Body of pancreas (tissue), 4 donors: ENCODE measurements at regions not wholly inside any gene's neighbourhood (a gene's known extent, or its start where the extent isn't known, plus 50 kb on each side); places are given as distances from the start of the nearest gene placed in this dataset.

Experiments used
- ATAC-seq: fragments of 150-250 bp; one replicate; pipeline ENCODE4 v1.9.1; 2016
- DNase-seq, 4 donors: peaks; one replicate each; pipeline ENCODE4 v3.0.0-alpha.2; 2019
- H3K27ac ChIP-seq, 4 donors: fragments of 200-600 bp; sonication (generic); 1 replicate in 3 of 4; 2 replicates in 1 of 4; pipeline versions ENCODE4 v1.5.1 to v1.6.1; 2016 to 2019; ENCODE audit warnings: mild to moderate bottlenecking in 1 of 4, mixed read lengths in 1 of 4, moderate library complexity in 1 of 4
- H3K27me3 ChIP-seq, 2 donors: fragments of 200-600 bp; sonication (generic); one replicate each; pipeline ENCODE4 v1.6.0; 2016; ENCODE audit warnings: mild to moderate bottlenecking in 1 of 2
- H3K36me3 ChIP-seq, 2 donors: fragments of 200-600 bp; sonication (generic); replicated peaks in 1 of 2; 2 replicates each; pipeline ENCODE4 v1.5.1; 2016; ENCODE audit warnings: low read depth in 2 of 2; ENCODE audit not compliant: insufficient read depth in 1 of 2
- H3K4me1 ChIP-seq: fragments of 200-600 bp; sonication (generic); one replicate; pipeline ENCODE4 v1.6.0; 2016
- H3K4me3 ChIP-seq, 2 donors: fragments of 200-600 bp; sonication (generic); 1 replicate in 1 of 2; 2 replicates in 1 of 2; pipeline ENCODE4 v1.5.1; 2016 to 2019
- H3K9me3 ChIP-seq, 3 donors: fragments of 200-600 bp; sonication (generic); 1 replicate in 2 of 3; 2 replicates in 1 of 3; pipeline ENCODE4 v1.5.1; 2016
- POLR2A ChIP-seq, 3 donors: fragments of 450-650 bp; IDR thresholded peaks; one replicate each; pipeline ENCODE4 v1.6.1; 2016; ENCODE audit warnings: antibody characterized with exemption in 3 of 3, mild to moderate bottlenecking in 2 of 3
- WGBS, 2 donors: methylation state at CpG; one replicate each; pipeline ENCODE4 v1.1.5; 2017; 5-methylcytosine and 5-hydroxymethylcytosine counted together
- intact Hi-C: fragments of 100-400 bp; cut with DNase I; formaldehyde crosslinking; loops from one replicate; pipeline ENCODE4 v1.15.1; 2023
- TF ChIP-seq, protein P1 (sequence below), 7 experiments: fragments of 450-650 bp in 4 of 7; fragments of 200-600 bp in 3 of 7; sonication (generic) in 3 of 7; IDR thresholded peaks; one replicate each; pipeline ENCODE4 v1.5.1; 2016 to 2019; ENCODE audit warnings: antibody characterized with exemption in 7 of 7

DNA sequence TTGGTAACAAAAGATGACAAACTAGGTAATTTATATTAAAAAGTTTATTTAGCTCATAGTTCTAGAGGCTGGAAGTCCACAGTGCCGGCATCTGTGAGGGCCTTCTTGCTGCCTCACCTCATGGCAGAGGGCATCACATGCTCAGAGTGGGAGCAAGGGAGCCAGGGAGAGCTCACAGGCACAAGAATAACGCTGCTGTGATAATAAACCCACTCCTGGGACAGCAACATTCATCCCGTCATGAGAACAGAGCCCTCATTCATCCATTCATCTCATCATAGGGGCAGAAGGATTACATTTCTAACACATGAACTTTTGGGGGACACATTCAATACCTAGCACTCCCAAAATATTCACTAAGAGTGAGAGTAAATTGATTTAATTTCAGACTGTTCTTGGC is 170.6 kb upstream of the AKR1E2 start:
- WGBS, 2 donors = 66 to 67% methylated on average over 3 of the region's 3 CpGs
- Histone ChIP-seq H3K27ac (no peak overlapping the region), H3K36me3 (no peaks in the 10 kb centered on the region), H3K4me1 (no peaks in the 10 kb centered on the region), H3K27me3 (no peaks in the 10 kb centered on the region), H3K4me3 (no peak overlapping the region), H3K9me3 (no peaks in the 10 kb centered on the region)
- DNase-seq (no peak), ATAC-seq (no peak)
- no peak for TF ChIP-seq POLR2A (IDR thresholded peaks at IDR 0.05)
- TF ChIP-seq, protein P1, sequence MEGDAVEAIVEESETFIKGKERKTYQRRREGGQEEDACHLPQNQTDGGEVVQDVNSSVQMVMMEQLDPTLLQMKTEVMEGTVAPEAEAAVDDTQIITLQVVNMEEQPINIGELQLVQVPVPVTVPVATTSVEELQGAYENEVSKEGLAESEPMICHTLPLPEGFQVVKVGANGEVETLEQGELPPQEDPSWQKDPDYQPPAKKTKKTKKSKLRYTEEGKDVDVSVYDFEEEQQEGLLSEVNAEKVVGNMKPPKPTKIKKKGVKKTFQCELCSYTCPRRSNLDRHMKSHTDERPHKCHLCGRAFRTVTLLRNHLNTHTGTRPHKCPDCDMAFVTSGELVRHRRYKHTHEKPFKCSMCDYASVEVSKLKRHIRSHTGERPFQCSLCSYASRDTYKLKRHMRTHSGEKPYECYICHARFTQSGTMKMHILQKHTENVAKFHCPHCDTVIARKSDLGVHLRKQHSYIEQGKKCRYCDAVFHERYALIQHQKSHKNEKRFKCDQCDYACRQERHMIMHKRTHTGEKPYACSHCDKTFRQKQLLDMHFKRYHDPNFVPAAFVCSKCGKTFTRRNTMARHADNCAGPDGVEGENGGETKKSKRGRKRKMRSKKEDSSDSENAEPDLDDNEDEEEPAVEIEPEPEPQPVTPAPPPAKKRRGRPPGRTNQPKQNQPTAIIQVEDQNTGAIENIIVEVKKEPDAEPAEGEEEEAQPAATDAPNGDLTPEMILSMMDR (IDR thresholded peaks at IDR 0.05) = no peak
- intact Hi-C loops = no loop called here

DNA sequence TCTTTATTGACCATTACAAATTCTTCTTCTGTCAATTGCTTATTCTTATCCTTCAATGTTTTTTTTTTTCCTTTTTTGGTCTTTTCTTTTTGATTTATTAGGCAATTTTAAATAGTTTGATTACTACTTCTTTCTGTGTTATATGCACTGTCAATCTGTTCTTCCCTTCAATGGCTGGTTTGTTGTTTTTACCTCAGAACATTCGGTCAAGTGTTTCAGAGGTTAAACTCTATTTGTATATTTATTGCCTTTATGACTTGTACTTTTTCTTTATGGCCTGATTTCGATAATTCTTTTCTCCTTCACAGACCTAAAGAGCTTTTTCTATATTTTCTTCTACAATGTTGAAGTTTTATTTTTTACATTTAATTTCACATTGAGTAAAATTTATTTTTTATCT is 171.5 kb upstream of the AKR1E2 start:
- ATAC-seq = no peak
- H3K27me3 ChIP-seq = no peaks in the 10 kb centered on the region
- DNase-seq = no peak
- intact Hi-C loops = no loop called here
- H3K9me3 ChIP-seq = no peaks in the 10 kb centered on the region
- 59 to 81% methylated on average over 2 of the region's 2 CpGs for WGBS, 2 donors
- no peak overlapping the region for H3K27ac ChIP-seq
- H3K36me3 ChIP-seq = no peaks in the 10 kb centered on the region
- TF ChIP-seq POLR2A (IDR thresholded peaks at IDR 0.05) = no peak
- TF ChIP-seq, protein P1 (IDR thresholded peaks at IDR 0.05) = no peak
- no peaks in the 10 kb centered on the region for H3K4me1 ChIP-seq
- H3K4me3 ChIP-seq = no peak overlapping the region

DNA sequence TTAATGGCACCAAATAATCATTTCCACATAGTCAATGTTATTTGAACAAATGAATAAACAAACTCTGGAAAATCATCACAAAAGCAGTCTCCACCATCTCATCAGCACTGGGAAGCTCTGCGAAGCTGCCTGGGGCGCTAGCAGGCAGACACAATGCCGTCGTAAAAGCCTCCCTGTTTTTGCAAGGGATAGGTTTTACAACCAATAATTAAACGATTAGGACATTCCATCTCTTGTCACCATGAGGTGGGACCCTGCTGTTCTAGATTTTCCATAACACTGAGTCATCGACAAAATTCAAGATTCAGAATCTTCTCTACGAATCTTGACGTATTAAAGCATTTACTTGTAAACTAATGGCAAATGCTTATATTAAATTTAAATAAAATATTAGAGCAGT is 172.8 kb upstream of the AKR1E2 start:
- Histone ChIP-seq H3K27me3 (no peaks in the 10 kb centered on the region), H3K4me1 (no peaks in the 10 kb centered on the region), H3K27ac (no peak overlapping the region), H3K36me3 (no peaks in the 10 kb centered on the region), H3K4me3 (no peak overlapping the region), H3K9me3 (no peaks in the 10 kb centered on the region)
- intact Hi-C loops = no loop called here
- ATAC-seq (no peak), DNase-seq (no peak)
- 49 to 52% methylated on average over 8 of the region's 8 CpGs for WGBS, 2 donors
- TF ChIP-seq POLR2A (IDR thresholded peaks at IDR 0.05) = no peak
- TF ChIP-seq, protein P1 (IDR thresholded peaks at IDR 0.05) = no peak

DNA sequence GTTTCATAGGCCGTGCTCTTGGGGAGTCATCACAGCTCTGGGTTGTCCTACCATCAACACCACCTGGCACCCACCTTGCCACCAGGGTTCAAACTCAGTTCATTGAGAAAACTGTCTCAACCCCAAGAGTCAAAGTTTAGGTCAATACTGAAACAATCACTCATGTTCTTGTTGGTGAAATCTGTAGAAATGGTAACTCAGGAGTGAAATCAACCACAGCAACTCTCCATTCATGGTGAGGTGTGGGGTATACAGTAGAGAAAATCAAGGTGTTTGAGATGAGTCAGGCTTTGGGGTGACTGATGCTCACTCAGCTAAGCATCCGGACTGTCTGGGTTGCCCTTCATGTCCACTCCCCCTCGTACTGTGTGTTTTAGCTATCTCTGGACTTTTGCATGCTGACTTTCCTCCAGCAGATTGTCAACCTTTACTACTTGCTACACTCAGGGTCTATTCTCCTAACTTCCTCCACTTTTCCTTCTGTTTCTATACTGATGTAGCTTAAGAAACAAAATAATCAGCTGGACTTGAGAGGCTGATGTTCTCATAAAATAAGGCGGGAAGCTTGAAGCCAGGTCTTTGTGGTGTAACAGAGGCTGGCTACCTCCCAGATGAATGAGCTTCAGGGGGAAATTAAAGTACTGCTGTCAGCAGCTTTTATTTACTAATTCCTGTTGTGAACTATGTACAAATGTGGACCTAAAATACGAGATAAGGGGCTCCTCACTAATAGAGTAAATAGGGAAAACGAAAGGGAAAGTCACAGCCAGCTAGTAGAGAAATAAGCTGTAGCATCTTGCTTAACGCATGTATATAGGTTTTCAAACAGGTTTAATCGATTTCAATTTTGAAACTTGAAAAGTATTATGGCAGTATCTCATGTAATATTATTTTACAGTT is 173.6 kb upstream of the AKR1E2 start:
- 54 to 66% methylated on average over 8 of the region's 8 CpGs for WGBS, 2 donors
- no peak overlapping the region for H3K4me3 ChIP-seq
- DNase-seq = no peak
- no peak for ATAC-seq
- no peaks in the 10 kb centered on the region for H3K27me3 ChIP-seq
- H3K4me1 ChIP-seq = no peaks in the 10 kb centered on the region
- TF ChIP-seq POLR2A (IDR thresholded peaks at IDR 0.05) = no peak
- TF ChIP-seq, protein P1 (IDR thresholded peaks at IDR 0.05) = no peak
- no peak overlapping the region for H3K27ac ChIP-seq
- no peaks in the 10 kb centered on the region for H3K36me3 ChIP-seq
- intact Hi-C loops = no loop called here
- H3K9me3 ChIP-seq = no peaks in the 10 kb centered on the region
